PC-9 (cell line): ENCODE measurements at regions not wholly inside any gene's neighbourhood (a gene's known extent, or its start where the extent isn't known, plus 50 kb on each side); places are given as distances from the start of the nearest gene placed in this dataset.

ENCODE experiments used
- BruUV-seq: library from RNA; stranded (reverse); fragments of 400-500 nt; replicated peaks from 2 replicates; lab custom pipeline; 2021; lab: Mats Ljungman, UMichigan
- CTCF ChIA-PET: fragments of 300-600 bp; sonication (Branson Sonifier 250); formaldehyde crosslinking; loops from one replicate; lab custom pipeline; 2022; ENCODE audit warnings: antibody characterized with exemption; lab: Charles Lee
- POLR2A ChIA-PET: fragments of 300-600 bp; sonication (Branson Sonifier 250); formaldehyde crosslinking; loops from one replicate; lab custom pipeline; 2022; ENCODE audit warnings: antibody characterized with exemption; ENCODE audit not compliant: unreplicated experiment; lab: Charles Lee
- DNase-seq, 2 experiments: peaks; one replicate each; pipeline versions ENCODE4 v3.0.0 to v3.0.0-alpha.2; 2015 to 2022; ENCODE audit warnings: mixed read lengths in 1 of 2
- H2AFZ ChIP-seq: fragments of 200-600 bp; sonication (generic); 2 replicates; pipeline ENCODE4 v1.8.1; 2017; ENCODE audit warnings: antibody characterized with exemption
- H3F3A ChIP-seq: fragments of 200-600 bp; sonication (generic); 2 replicates; pipeline ENCODE4 v1.8.1; 2017; ENCODE audit warnings: antibody characterized with exemption, mild to moderate bottlenecking, low read depth; ENCODE audit not compliant: insufficient read depth
- H3K27ac ChIP-seq: fragments of 200-600 bp; sonication (generic); 2 replicates; pipeline ENCODE4 v1.6.1; 2016; ENCODE audit warnings: mixed run types
- H3K27me3 ChIP-seq: fragments of 200-600 bp; sonication (generic); 2 replicates; pipeline ENCODE4 v1.6.1; 2016; ENCODE audit warnings: low read depth, mixed run types; ENCODE audit not compliant: insufficient read depth
- H3K36me3 ChIP-seq: fragments of 200-600 bp; sonication (generic); 2 replicates; pipeline ENCODE4 v1.6.1; 2016; ENCODE audit warnings: low read depth, mixed run types
- H3K4me1 ChIP-seq: fragments of 200-600 bp; sonication (generic); replicated peaks from 2 replicates; pipeline ENCODE4 v1.6.1; 2016; ENCODE audit warnings: mixed run types; ENCODE audit not compliant: insufficient read depth
- H3K4me2 ChIP-seq: fragments of 200-600 bp; sonication (generic); 2 replicates; pipeline ENCODE4 v1.6.1; 2017; ENCODE audit warnings: mixed run types
- H3K4me3 ChIP-seq: fragments of 200-600 bp; sonication (generic); 2 replicates; pipeline ENCODE4 v1.6.1; 2016; ENCODE audit warnings: mixed run types
- H3K79me2 ChIP-seq: fragments of 200-600 bp; sonication (generic); 2 replicates; pipeline ENCODE4 v1.6.1; 2017; ENCODE audit warnings: low read depth, mixed run types
- H3K9me2 ChIP-seq: fragments of 200-600 bp; sonication (generic); 2 replicates; pipeline ENCODE4 v1.8.1; 2017; ENCODE audit warnings: mild to moderate bottlenecking; ENCODE audit not compliant: insufficient read depth
- H3K9me3 ChIP-seq: fragments of 200-600 bp; sonication (generic); 2 replicates; pipeline ENCODE4 v1.8.1; 2016; ENCODE audit warnings: low read depth; ENCODE audit not compliant: insufficient read depth
- H4K20me1 ChIP-seq: fragments of 200-600 bp; sonication (generic); 2 replicates; pipeline ENCODE4 v1.8.1; 2017; ENCODE audit not compliant: insufficient read depth
- EZH2 ChIP-seq: fragments of 200-600 bp; sonication (generic); IDR thresholded peaks from 2 replicates; pipeline ENCODE4 v1.8.0; 2017; ENCODE audit warnings: antibody characterized with exemption, low read depth
- intact Hi-C: fragments of 100-400 bp; cut with micrococcal nuclease; formaldehyde crosslinking; loops from one replicate; pipeline ENCODE4 v1.10.0; 2022; ENCODE audit not compliant: unreplicated experiment
- TF ChIP-seq, protein P1 (sequence below): fragments of 200-600 bp; sonication (generic); conservative IDR thresholded peaks from 2 replicates; pipeline ENCODE4 v1.6.1; 2017; ENCODE audit warnings: mixed run types, antibody characterized with exemption, mild to moderate bottlenecking, moderate library complexity

DNA sequence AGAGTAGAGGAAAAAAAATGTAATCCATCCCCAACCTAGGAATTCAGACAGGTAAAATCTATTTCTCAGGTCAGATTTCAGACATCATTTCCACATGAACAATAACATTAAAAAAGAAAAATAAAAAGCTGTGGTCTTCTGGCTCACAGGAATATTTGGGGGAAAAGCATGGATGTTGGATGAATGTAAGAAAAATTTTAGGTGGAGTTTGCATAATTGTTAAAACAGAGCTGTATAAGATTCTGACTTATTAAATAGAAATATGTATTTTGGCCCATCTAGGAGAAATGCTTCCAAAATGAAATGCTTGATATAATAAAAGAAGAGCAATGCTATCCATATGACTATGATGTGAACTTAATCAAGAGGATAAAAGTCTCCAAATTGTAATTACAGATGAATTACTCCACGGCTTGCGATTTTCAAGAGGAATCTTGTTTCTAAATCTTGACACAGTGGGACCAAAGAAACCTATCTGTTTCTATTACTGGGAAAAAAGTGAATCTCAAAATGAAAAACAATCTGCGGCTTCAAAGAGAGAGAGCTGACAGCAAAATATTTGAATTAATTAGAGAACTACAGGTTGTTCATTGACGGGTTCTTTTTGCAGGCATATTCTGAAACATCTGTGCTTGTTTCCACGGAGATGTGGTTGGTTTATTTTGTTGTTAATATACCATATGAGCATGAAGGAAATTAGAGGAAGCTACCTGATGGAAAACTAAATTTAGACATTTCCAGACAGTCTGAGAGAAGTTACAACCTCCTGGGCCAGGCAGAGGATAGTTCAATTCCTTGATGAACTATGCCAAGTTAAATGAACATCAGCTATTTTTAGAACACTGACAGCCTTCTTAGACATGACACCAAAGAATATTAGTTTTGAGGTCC, 468.7 kb downstream of the PID1 start:
- BruUV-seq: no TSS peak
- no peak overlapping the region for H3K4me2 ChIP-seq

DNA sequence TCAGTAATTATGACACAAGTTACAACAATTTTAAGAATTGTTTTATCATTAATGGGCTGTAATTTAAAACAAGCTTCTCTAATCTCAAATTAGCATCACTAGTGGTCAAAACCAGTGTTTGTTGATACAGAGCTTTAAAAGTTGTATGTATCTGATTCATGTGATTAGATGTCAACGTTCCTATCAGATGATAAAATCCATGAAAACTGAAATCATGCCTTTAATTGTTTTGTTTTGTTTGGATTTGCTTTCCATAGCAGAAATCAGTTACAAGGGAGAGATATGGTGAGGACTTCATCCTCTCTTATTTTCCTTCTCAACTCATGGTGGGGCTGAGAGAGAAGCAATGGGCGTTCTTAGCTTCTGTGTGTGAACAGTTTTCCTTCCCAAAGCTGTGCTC, 469.6 kb downstream of the PID1 start:
- H3K4me2 ChIP-seq: no peak overlapping the region
- POLR2A ChIA-PET: no interaction called here
- H3F3A ChIP-seq: no peaks in the 10 kb centered on the region
- H3K36me3 ChIP-seq: no peaks in the 10 kb centered on the region
- intact Hi-C loops: no loop called here
- H3K9me3 ChIP-seq: no peaks in the 10 kb centered on the region
- H3K27me3 ChIP-seq: no peaks in the 10 kb centered on the region
- H2AFZ ChIP-seq: no peak overlapping the region
- BruUV-seq: no TSS peak
- no peaks in the 10 kb centered on the region for H3K4me1 ChIP-seq
- no peak overlapping the region for H3K27ac ChIP-seq
- H4K20me1 ChIP-seq: no peaks in the 10 kb centered on the region
- H3K4me3 ChIP-seq: no peak overlapping the region
- CTCF ChIA-PET: no interaction called here
- no peak for DNase-seq
- H3K79me2 ChIP-seq: no peaks in the 10 kb centered on the region
- H3K9me2 ChIP-seq: no peaks in the 10 kb centered on the region
- no peak for TF ChIP-seq EZH2
- TF ChIP-seq, protein P1, sequence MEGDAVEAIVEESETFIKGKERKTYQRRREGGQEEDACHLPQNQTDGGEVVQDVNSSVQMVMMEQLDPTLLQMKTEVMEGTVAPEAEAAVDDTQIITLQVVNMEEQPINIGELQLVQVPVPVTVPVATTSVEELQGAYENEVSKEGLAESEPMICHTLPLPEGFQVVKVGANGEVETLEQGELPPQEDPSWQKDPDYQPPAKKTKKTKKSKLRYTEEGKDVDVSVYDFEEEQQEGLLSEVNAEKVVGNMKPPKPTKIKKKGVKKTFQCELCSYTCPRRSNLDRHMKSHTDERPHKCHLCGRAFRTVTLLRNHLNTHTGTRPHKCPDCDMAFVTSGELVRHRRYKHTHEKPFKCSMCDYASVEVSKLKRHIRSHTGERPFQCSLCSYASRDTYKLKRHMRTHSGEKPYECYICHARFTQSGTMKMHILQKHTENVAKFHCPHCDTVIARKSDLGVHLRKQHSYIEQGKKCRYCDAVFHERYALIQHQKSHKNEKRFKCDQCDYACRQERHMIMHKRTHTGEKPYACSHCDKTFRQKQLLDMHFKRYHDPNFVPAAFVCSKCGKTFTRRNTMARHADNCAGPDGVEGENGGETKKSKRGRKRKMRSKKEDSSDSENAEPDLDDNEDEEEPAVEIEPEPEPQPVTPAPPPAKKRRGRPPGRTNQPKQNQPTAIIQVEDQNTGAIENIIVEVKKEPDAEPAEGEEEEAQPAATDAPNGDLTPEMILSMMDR: no peak

More for the DNA sequence above, 468.7 kb downstream of the PID1 start:
- Histone ChIP-seq H3K9me3 (no peaks in the 10 kb centered on the region), H3F3A (no peaks in the 10 kb centered on the region), H3K4me1 (no peaks in the 10 kb centered on the region), H3K27me3 (no peaks in the 10 kb centered on the region), H3K79me2 (no peaks in the 10 kb centered on the region), H3K36me3 (no peaks in the 10 kb centered on the region), H2AFZ (no peak overlapping the region), H3K27ac (no peak overlapping the region), H4K20me1 (no peaks in the 10 kb centered on the region), H3K9me2 (no peaks in the 10 kb centered on the region), H3K4me3 (no peak overlapping the region)
- ChIA-PET CTCF (interaction anchor here (0.6 kb wide), 1 partner anchor 1652 kb away, joined by 4 read pairs; no protein-coding TSS in a partner anchor), POLR2A (no interaction called here)
- no peak for TF ChIP-seq EZH2
- TF ChIP-seq, protein P1: no peak
- intact Hi-C loops: no loop called here
- no peak for DNase-seq

- ChIA-PET CTCF (no interaction called here), POLR2A (no interaction called here)
- intact Hi-C loops: no loop called here
- Histone ChIP-seq H3K4me3 (no peak overlapping the region), H4K20me1 (no peaks in the 10 kb centered on the region), H3K36me3 (no peaks in the 10 kb centered on the region), H2AFZ (no peak overlapping the region), H3F3A (no peaks in the 10 kb centered on the region), H3K27me3 (no peaks in the 10 kb centered on the region), H3K9me2 (no peaks in the 10 kb centered on the region), H3K27ac (no peak overlapping the region), H3K79me2 (no peaks in the 10 kb centered on the region), H3K4me2 (no peak overlapping the region), H3K9me3 (no peaks in the 10 kb centered on the region), H3K4me1 (no peaks in the 10 kb centered on the region)
- no peak for TF ChIP-seq EZH2
- TF ChIP-seq, protein P1: no peak
- DNase-seq: no peak
- BruUV-seq: no TSS peak
These were observed 471.9 kb downstream of the PID1 start for GRCh38 chr2:228799208-228799588.
